Erythroblast (primary cell): ENCODE measurements at regions not wholly inside any gene's neighbourhood (a gene's known extent, or its start where the extent isn't known, plus 50 kb on each side); places are given as distances from the start of the nearest gene placed in this dataset.

Experiments used
- GATA1 ChIP-seq: IDR thresholded peaks from 2 replicates; pipeline ENCODE4 v1.6.1; 2011; ENCODE audit warnings: low read depth, mild to moderate bottlenecking, control low read depth, low read length, moderate library complexity
- POLR2A ChIP-seq: IDR thresholded peaks from 2 replicates; pipeline ENCODE4 v1.6.1; 2011; ENCODE audit warnings: mild to moderate bottlenecking, low read length

- no peak for TF ChIP-seq POLR2A
- TF ChIP-seq GATA1 = no peak
Observed at GRCh38 chr20:21583486-21584168, 69.8 kb upstream of the NKX2-2 start.
